Stimulated activated CD4-positive, alpha-beta T cell treated with anti-CD3 and anti-CD28 coated beads, Interleukin-1b, Interleukin-23, amount 100 ng/mL, for 1 hour (primary cell): ENCODE measurements at regions not wholly inside any gene's neighbourhood (a gene's known extent, or its start where the extent isn't known, plus 50 kb on each side); places are given as distances from the start of the nearest gene placed in this dataset.

Experiments used
- DNase-seq, 2 donors: peaks; one replicate each; pipeline ENCODE4 v3.0.0-alpha.2; 2020; ENCODE audit warnings: low read depth in 2 of 2

- no peak for DNase-seq
These were observed 350.7 kb downstream of the GLRX3 start for GRCh38 chr10:130486906-130487305.

GRCh38 chr10:130487566-130487965, 351.4 kb downstream of the GLRX3 start:
- no peak for DNase-seq

GRCh38 chr10:130489891-130490290, 353.7 kb downstream of the GLRX3 start:
- DNase-seq, result no peak

DNA sequence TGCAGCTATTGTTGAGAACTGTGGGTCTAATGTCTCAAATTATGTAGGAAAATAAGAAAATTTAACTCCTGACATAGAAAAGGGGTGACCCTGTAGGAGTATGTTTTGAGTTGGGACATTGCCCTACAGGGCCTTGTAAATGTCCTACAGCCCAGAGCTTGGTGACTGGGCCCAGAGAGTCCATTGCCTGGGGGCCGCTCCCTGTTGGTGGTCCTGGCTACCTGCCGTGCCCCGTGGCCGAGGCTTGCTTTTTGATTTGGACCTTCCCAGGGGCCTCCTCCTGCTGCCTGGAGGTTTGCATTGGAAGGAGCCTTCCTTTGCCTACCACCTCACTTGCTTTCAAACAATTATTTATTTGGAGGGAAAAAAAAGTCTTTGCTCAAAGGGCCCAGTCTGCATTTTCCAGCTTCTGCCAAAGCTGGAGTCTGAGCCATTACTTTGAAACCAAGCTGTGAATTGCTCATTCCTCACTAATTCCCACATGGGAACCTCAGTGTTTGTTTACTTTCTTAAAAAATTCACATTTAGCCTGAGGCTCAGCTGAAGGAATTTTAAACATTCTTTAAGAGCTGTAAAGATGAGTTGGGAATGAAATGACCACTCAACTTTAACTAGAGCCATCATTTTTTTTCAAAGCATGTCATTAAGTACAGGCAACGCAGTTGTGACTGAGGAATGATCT, 355.0 kb downstream of the GLRX3 start:
- no peak for DNase-seq

GRCh38 chr10:130491693-130492050, 355.5 kb downstream of the GLRX3 start:
- no peak for DNase-seq

GRCh38 chr10:130492266-130492934, 356.2 kb downstream of the GLRX3 start:
- no peak for DNase-seq

GRCh38 chr10:130493021-130493420, 356.8 kb downstream of the GLRX3 start:
- no peak for DNase-seq

DNA sequence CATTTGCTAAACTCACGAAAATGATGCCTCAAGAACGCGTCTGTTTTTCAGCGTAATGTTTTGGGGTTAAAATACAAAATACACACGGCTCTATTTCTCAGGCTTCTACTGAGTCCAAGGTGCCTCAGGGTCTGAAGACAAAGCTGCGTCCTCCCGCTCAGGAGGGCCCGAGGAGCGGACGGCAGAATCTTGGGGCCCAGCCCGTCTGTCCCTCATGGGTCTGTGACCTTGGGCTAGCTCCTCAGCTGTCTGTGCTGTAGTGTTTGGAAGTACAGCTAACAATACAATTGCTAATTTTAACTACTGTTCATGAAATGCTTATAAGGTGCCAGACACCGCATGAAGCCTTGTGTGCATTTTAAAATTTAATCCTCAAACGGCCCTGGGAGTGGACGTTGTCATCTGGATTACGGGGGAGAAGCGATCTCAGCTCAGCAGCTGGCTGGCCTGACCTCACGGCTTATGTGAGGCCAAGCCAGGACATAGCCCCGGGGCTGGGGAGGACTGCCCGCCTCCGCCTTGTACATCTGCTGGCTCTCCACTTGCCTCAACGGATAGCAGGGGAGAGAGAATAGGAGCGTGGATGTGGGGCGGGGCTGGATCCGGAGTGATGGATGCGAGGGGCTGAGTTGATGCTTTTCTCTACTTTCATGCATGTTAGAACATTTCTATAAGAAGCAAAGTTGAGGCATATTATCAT, 357.4 kb downstream of the GLRX3 start:
- no peak for DNase-seq

DNA sequence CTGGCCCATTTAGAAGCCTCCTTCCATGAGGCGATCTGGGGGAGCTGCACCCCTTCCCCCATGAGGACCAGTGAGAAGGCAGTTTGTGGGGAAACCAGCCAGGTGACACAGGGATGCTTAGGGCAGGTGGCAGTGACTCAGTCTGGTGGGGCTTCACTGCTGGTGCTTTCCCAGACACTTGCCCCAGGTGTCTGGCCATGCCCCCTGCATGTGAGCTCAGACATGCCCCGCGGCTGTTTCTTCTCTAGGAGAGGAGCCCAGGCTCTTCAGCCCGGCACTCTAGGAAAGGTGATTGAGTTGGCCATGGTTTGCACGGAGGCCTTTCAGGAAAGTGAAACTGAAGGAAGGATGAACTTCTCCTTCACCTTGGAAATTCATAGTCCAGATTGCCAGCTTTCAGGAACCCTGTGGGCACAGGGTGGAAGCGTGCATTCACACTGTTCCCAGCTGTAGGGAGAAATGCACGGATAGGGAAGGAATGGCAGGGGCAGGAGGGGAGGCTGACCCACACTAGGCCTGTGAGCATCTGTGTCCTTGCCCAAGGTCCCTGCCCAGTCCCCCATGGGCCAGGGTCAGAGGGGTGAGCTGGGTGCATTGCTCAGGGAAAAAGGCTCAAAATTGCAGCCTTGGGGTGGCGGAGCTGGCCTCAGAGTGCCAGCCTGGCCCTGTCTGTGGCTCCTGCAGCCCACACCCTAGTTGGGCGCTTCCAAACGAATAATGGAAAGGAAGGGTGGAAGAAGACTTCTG, 359.1 kb downstream of the GLRX3 start:
- no peak for DNase-seq

- no peak for DNase-seq
These were observed 359.9 kb downstream of the GLRX3 start for GRCh38 chr10:130495891-130496636.

DNA sequence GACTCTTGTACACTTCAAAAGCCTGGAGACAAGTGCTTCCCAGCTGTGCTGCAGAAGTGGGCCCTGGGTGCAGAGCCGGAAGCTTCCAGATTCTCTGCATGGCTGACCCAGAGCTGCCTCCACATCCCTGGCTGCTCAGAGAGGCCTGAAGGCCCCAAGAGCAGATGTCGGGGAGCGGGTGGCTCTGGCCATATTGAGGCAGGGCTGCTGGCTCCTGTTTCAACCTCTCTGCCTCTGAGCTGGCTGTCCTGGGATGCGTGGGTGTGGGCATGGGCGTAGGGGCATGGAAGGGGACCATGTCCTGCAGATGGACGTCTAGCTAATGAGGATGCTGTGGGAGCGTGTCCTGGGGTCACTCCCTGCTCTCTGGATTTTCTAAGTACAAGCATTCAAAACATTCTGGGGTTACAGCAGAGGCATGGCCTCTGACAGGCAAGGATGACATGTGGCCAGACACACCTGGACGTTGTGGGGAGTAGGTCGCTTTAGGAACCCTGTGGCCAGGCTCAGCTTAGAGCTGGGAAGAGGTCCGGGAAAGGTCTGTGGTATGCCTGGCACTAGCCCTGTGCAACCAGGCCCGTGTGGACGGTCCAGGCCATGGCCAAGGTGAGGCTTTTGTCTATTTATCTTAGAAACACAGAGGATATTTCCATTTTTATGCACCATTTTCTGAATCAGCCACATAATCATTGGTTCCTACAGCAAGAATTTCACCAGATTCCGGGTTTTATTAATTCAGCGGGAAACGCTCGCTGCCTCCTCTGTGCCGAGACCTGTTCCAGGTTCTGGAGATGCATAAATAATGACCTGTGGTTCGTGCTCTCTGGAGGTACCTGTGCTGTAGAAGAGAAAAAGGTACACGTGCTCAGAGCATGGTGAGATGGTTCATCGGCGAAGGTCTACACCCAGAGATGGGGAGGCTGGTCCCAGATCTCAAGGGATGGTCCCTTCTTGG, 361.1 kb downstream of the GLRX3 start:
- no peak for DNase-seq

DNA sequence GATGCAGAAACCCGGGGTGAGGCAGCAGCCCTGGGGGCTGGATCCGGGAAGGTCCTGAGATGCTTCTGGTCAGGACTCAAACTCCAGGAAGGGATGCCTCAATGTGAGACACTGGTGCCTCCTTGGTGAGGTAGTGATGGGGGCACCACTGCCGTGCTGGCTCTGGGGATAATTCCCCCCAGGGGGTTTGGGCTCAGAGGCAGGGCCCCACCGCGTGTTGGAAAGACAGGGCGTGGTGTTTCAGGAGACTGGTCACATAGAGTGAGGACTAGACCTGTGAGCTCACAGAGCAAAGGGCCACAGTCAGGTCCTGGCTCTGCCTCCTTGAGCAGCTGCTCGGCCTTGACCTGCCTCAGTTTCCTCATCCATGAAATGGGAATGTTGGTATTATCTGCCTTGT, 361.9 kb downstream of the GLRX3 start:
- DNase-seq, result no peak

DNA sequence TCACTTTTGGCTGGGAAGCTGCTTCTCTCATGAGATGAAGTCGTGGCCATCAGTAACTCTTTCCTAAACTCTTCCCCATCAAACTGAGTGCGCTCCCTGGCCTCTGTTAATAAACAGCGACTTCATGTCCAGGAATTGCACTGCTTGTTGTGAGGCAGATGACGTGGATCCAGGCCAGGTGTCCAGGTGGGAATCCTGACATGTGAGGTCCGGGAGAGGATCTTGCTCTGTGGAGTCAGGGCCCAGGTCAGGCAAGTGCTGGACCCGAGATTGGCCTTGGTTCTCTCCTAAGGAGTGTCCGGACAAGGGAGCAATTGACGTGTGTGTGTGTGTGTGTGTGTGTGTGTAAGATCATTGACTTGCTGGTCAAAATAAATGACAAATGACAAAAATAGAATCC, 362.7 kb downstream of the GLRX3 start:
- DNase-seq, result no peak

- DNase-seq, result no peak
These were observed 363.4 kb downstream of the GLRX3 start for GRCh38 chr10:130499541-130499940.

DNA sequence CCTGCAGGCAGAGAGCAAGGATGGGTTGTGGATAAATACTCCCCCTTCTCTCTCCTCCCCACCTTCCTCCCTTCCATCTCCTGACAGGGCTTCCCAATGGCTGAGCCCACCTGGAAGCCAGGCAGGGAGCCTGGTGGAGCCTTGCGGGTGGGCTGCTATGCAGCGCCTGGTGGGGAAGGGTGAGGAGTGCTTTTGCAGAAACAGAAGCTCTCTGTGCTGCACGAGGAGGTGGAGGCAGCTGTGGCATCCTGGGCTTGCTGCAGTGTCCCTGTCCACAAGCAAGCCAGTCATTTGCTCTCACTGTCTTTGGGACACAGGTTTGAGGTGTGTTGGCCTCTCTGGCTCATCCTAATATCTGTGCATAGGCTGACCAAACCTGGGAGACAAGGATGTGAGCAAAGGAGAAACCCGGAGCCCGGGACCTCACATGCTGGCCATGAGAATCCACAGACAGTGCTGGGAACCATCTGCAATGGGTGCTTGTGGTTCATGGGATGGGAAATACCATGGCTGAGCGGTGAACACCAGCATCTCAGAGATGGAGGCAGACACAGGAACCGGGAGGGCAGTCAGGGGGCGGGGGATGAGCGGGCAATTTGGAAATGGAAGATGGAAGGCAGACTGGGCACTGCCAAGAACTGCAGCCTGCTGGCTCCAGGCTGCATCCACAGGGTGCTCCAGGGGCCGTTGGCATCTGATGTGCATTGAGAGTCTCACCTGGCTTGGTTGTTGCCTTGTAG, 364.2 kb downstream of the GLRX3 start:
- DNase-seq, result no peak

GRCh38 chr10:130507461-130507860, 371.3 kb downstream of the GLRX3 start:
- DNase-seq, result no peak

DNA sequence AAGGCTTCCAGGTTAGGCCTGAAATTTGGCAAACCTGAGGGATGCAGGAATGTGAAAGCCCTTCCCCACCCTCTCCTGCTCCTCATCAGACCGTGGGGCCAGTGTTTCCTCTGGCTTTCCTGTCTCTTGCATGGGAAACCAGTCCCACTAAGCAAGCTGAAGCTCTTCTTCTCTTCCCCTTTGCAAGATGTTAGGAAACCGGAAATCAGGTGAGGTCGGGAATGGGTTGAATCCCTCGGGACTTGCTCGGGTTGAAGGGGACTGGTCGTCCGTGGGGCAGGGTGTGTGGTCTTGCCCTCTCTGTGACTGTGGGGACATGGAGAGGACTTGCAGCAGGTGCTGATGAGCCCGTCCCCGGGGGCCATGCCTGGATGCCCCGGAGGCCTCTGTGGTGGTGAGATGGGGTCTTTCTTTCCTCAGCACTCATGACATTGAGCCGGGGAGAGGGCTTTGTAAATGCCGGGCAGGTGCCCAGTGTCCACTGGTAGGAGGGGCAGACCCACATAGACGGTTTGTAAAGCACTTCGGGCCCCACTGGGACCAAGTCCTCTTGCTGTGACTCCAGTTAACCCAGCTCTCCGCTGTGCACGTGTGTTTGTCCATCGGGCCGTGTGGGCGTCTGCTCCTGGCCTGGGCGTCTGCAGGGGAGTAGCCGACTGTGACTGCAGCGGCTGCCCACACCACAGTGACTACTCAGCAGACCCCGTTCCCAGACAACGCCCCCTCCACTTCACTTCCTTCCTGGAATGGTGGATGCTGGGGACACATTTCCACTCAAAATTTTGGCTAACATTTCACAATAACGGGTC, 373.9 kb downstream of the GLRX3 start:
- DNase-seq, result no peak

GRCh38 chr10:130510755-130511154, 374.6 kb downstream of the GLRX3 start:
- DNase-seq, result no peak

DNA sequence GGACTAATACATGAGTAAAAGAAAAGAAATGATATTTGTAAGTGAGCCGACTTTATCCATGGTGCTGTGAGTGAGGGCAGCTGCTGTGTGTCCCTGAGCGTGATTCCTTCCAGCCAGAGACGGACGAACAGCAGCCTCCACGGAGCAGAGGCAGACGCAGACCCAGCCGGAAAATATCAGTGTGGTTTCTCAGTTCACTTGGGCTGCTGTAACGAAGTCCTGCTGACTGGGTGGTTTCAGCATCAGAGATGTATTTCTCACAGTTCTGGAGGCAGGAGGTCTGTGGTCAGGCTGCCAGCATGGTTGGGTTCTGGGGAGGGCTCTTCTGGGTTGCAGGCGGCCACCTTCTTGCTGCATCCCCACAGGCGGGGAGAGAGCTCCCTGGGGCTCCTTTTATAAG, 375.6 kb downstream of the GLRX3 start:
- no peak for DNase-seq
